Right renal cortex interstitium (tissue), 3 donors: ENCODE measurements at regions not wholly inside any gene's neighbourhood (a gene's known extent, or its start where the extent isn't known, plus 50 kb on each side); places are given as distances from the start of the nearest gene placed in this dataset.
"Not testable (repeated sequence)": the region's sequence is repeated elsewhere in the genome, so short reads cannot be mapped to it uniquely, and the experiment has no call there.

Experiments used
- DNase-seq, 3 donors: peaks; one replicate each; pipeline ENCODE4 v3.0.0-alpha.2; 2013; ENCODE audit warnings: low read depth in 3 of 3, low spot score in 2 of 3

- no peak for DNase-seq
Measured at GRCh38 chr3:82629937-82630336, 868.5 kb upstream of the GBE1 start.

- no peak for DNase-seq
Measured at GRCh38 chr3:82628385-82629014, 867.1 kb upstream of the GBE1 start.

GRCh38 chr3:82627733-82628132 is 866.3 kb upstream of the GBE1 start:
- DNase-seq, result no peak

- not testable (repeated sequence) for DNase-seq
Measured at GRCh38 chr3:82620744-82621143, 859.3 kb upstream of the GBE1 start.

- no peak for DNase-seq
Measured at GRCh38 chr3:82618594-82618993, 857.1 kb upstream of the GBE1 start.

- DNase-seq, result no peak
Measured at GRCh38 chr3:82610236-82610635, 848.8 kb upstream of the GBE1 start.

- no peak for DNase-seq
Measured at GRCh38 chr3:82607391-82607790, 845.9 kb upstream of the GBE1 start.

- DNase-seq, result peak in 1 of 3 donors; percentile 0
Measured at GRCh38 chr3:82596805-82597204, 835.4 kb upstream of the GBE1 start.

- DNase-seq, result no peak
Measured at GRCh38 chr3:82595530-82595929, 834.1 kb upstream of the GBE1 start.

GRCh38 chr3:82587174-82587573 is 825.7 kb upstream of the GBE1 start:
- no peak for DNase-seq

GRCh38 chr3:82586414-82586813 is 825.0 kb upstream of the GBE1 start:
- DNase-seq, result no peak

- DNase-seq, result not testable (repeated sequence)
Measured at GRCh38 chr3:82586002-82586401, 824.6 kb upstream of the GBE1 start.

GRCh38 chr3:82585591-82585990 is 824.1 kb upstream of the GBE1 start:
- not testable (repeated sequence) for DNase-seq

- DNase-seq, result not testable (repeated sequence)
Measured at GRCh38 chr3:82584861-82585260, 823.4 kb upstream of the GBE1 start.

- DNase-seq, result not testable (repeated sequence)
Measured at GRCh38 chr3:82584415-82584814, 823.0 kb upstream of the GBE1 start.

GRCh38 chr3:82581350-82581749 is 819.9 kb upstream of the GBE1 start:
- DNase-seq, result no peak

- DNase-seq, result no peak
Measured at GRCh38 chr3:82572721-82573120, 811.3 kb upstream of the GBE1 start.

GRCh38 chr3:82568776-82569338 is 807.4 kb upstream of the GBE1 start:
- DNase-seq, result no peak

GRCh38 chr3:82567029-82567600 is 805.7 kb upstream of the GBE1 start:
- no peak for DNase-seq

GRCh38 chr3:82562896-82563295 is 801.5 kb upstream of the GBE1 start:
- no peak for DNase-seq

GRCh38 chr3:82561784-82562183 is 800.3 kb upstream of the GBE1 start:
- no peak for DNase-seq

- DNase-seq, result no peak
Measured at GRCh38 chr3:82558081-82558480, 796.6 kb upstream of the GBE1 start.
